ENCODE measurements at regions not wholly inside any gene's neighbourhood (a gene's known extent, or its start where the extent isn't known, plus 50 kb on each side); places are given as distances from the start of the nearest gene placed in this dataset.

DNA sequence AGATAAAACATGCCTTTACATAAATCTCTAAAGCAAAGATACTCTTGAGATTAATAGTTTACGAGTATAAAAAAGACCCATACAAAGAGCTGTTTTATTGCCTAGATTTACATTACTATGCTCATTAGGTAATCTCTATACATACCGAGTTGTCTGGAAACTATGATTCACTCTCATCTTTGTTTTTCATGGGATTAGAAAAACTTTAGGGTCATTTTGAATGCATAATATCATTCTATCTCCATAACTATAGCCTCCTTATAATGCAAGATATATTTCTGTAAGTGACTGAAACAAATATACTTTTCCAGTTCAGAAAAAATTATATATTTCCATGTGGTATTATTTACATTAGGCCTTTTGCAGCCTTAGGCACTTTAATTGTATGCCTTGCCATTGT lies 1088.7 kb upstream of the ARRDC3 start:
- TF ChIP-seq POLR2AphosphoS5 (IDR thresholded peaks at IDR 0.05), result no peak
- TF ChIP-seq, protein P1, sequence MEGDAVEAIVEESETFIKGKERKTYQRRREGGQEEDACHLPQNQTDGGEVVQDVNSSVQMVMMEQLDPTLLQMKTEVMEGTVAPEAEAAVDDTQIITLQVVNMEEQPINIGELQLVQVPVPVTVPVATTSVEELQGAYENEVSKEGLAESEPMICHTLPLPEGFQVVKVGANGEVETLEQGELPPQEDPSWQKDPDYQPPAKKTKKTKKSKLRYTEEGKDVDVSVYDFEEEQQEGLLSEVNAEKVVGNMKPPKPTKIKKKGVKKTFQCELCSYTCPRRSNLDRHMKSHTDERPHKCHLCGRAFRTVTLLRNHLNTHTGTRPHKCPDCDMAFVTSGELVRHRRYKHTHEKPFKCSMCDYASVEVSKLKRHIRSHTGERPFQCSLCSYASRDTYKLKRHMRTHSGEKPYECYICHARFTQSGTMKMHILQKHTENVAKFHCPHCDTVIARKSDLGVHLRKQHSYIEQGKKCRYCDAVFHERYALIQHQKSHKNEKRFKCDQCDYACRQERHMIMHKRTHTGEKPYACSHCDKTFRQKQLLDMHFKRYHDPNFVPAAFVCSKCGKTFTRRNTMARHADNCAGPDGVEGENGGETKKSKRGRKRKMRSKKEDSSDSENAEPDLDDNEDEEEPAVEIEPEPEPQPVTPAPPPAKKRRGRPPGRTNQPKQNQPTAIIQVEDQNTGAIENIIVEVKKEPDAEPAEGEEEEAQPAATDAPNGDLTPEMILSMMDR (IDR thresholded peaks at IDR 0.05), result no peak
- no peak for TF ChIP-seq POLR2A (IDR thresholded peaks at IDR 0.05)
